GM19240 (cell line): ENCODE measurements at regions not wholly inside any gene's neighbourhood (a gene's known extent, or its start where the extent isn't known, plus 50 kb on each side); places are given as distances from the start of the nearest gene placed in this dataset.
"Not testable (repeated sequence)": the region's sequence is repeated elsewhere in the genome, so short reads cannot be mapped to it uniquely, and the experiment has no call there.

Source experiments
- DNase-seq: peaks from one replicate; pipeline ENCODE4 v3.0.0; 2011; ENCODE audit warnings: low spot score; ENCODE audit not compliant: insufficient read length

DNA sequence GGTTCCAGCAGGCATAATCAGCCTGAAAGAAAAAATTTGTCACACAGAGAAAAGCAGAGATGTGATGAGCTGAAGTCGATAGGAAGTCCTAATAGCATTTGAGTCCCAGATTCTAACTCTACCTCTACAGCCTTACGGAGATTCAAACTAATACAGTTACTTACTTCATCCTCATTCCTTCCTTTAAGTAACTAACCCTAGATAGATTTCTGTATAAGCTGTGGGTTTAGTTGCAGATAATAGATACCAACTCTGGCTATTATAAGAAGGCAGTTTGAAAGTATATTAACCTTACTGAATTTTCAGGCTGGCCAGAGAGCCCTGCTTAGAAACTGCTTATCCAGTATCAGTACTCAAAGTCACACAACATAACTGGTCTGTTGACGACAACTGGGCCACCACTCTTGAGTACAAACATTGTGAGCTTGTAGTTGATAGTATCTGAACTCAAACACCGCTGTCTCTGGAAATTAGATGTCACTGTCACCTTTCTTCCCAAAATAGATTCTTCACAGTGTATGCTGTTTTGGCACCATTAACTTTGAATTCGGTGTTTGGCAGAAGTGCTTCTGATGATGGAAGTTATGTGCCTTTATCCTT is 484.3 kb downstream of the DIPK2A start:
- DNase-seq = no peak

GRCh38 chr3:144457758-144458157 is 486.1 kb downstream of the DIPK2A start:
- no peak for DNase-seq

- no peak for DNase-seq
Observed at GRCh38 chr3:144458283-144458682, 486.7 kb downstream of the DIPK2A start.

GRCh38 chr3:144462337-144462736 is 490.7 kb downstream of the DIPK2A start:
- DNase-seq = no peak

DNA sequence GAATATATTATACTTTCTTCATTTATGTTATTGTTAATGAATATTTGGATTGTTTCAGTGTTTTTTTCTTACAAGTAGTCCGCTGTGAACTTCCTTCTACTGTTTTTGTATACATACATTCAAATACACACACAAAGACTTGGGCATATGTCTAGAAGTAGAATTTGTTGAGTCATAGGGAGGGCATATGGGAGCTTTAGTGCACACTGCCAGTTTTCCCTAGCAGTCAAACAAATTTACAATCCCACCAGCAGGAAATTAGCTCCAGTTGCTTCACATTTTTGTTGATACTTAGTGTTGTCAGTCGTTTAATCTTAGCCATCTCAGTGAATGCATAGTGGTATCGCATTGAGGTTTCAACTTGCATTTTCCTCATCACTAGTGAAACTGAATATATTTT is 492.3 kb downstream of the DIPK2A start:
- DNase-seq = no peak

DNA sequence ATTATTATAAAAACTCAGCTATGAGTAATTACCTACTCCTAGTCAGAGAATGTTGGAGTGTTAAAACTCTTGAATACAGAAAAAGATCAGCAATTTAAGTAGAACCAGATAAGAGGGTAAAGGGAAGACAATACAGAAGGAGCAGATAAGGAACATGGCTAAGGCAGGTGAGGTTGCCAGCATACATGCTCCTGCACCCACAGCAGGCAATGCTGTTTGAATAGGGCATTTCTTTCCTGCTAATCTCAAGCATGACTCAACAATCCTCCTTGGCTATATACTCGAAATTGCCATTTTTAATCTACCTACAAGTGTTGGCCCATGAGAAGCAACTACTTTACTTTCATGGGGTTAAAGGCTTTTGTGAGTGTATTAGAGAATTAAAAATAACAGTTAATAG is 494.5 kb downstream of the DIPK2A start:
- no peak for DNase-seq

- DNase-seq = no peak
Observed at GRCh38 chr3:144466540-144466939, 494.9 kb downstream of the DIPK2A start.

DNA sequence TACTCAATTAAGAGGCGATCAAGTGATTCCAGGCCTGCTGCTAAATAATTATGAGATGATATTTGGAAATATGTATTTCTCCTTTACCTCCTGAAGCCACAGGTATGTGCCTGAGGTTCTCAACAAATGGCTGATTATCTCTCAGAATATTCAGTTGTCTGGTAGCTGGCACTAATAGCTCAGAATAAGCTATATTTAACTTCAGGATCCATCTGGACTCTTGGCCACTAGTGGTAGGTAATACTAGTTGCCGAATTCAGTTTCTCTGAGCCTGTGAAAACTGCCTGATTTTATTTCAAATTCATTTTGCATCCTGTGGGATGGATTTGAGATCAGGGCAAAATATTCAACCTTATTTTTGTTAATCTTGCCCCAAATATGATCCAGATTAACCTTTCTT is 499.0 kb downstream of the DIPK2A start:
- no peak for DNase-seq

DNA sequence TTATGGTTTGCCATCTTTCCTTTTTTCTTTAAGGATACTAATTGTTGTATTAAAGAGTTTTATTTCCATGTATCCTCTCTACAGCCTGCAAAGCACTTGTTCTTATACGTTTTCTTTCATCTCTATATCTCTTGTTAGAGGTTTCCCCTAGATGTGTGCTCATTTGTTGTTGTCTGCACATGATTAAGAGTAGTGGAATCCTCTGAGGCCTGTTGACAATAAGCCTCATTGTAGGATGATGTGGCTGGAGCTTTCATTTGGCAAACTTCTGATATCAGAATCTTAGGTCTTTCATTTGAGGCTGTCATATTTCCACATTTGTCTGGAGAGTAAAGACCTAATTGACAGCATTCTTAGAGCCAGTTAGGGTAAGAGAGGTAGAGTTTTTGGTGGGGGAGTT is 506.0 kb downstream of the DIPK2A start:
- DNase-seq = no peak

DNA sequence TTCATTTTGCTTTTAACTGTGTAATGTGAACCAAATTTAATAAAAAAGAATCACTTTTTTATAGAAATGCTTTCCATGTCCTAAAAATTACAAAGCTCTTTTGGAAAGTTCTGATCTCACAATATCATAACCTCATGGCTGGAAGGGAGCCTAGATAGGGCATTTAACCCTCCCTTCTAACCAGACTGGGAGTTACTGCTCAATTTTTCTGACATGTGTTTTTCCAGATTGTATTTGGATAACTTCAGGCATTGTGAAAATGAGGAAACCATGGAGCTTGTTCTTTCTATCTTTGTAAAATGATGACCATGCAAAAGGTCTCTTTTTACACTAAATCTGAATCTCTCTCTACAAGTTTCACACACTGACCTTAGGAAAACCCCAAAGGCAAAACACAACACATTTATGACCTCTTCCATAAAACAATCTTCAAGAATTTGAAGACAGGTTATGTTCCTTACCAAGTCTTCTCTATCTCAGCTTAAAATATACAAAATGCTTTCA is 508.8 kb downstream of the DIPK2A start:
- DNase-seq = no peak

DNA sequence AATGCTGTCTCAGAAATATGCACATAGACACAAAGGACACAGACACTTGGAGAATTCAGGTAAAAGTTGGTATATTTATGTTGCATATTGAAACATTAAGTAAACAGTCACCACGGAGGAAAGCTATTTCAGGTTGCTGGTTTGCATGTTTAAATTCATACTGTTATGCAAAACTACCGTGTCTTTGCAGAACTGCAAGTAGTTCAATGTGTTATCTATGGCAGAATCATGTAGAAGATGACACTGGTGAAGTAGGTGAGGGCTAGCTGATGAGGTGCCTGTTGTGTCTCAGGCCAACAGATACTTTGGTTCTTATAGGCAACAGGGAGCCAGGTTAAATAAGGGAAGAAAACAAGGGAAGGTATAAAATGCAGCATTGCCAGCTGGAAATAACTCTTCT is 511.3 kb downstream of the DIPK2A start:
- DNase-seq = no peak

- DNase-seq = no peak
Observed at GRCh38 chr3:144487011-144487410, 515.4 kb downstream of the DIPK2A start.

DNA sequence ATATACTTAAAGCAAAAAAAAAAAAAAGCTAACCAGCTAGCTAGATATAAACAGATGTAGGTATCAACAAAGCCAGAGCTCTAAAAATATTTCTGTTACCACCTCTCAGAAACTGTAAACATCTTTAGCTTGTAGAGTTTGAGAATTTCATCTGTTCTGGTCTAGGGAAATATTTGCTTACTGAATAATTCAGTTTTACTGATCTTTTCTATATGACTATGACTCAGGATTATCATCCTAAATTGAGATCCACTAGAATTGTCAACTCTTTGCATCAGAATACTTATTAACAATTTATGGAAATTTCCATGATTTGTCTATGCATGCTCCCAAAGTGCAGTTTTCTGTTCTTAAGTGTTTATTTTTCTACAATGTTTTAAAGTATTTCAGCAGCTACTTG is 517.3 kb downstream of the DIPK2A start:
- DNase-seq = no peak

- no peak for DNase-seq
Observed at GRCh38 chr3:144491333-144491732, 519.7 kb downstream of the DIPK2A start.

DNA sequence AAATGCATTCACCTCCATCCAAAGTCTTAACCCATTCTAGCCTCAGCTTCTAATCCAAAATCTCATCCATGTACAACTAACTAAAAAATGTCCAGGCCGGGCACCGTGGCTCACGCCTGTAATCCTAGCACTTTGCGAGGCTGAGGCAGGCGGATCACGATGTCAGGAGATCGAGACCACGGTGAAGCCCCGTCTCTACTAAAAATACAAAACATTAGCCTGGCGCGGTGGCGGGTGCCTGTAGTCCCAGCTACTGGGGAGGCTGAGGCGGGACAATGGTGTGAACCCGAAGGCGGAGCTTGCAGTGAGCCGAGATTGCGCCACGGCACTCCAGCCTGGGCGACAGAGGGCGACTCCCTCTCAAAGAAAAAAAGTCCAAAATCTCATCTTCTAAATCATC is 523.0 kb downstream of the DIPK2A start:
- DNase-seq = not testable (repeated sequence)

GRCh38 chr3:144496141-144496835 is 524.7 kb downstream of the DIPK2A start:
- DNase-seq = no peak

- no peak for DNase-seq
Observed at GRCh38 chr3:144497452-144497851, 525.8 kb downstream of the DIPK2A start.

- DNase-seq = no peak
Observed at GRCh38 chr3:144499001-144499930, 527.6 kb downstream of the DIPK2A start.

GRCh38 chr3:144501467-144501866 is 529.8 kb downstream of the DIPK2A start:
- DNase-seq = no peak

- no peak for DNase-seq
Observed at GRCh38 chr3:144502402-144502801, 530.8 kb downstream of the DIPK2A start.

DNA sequence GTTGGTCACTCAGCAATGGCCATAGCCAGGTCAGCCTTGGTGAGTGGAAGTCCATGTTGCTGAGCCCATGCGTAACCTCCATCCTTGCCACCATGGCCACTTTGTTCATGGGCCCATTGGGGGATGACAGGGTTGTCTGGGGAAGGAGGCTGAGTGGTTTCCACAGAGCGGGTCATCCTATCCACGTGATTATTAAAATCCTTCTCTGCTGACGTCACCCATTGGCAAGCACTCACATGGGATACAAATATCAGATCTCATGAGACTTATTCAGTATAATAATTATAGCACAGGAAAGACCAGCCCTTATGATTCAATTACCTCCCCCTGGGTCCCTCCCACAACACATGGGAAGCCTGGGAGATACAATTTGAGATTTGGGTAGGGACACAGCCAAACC is 534.8 kb downstream of the DIPK2A start:
- DNase-seq = not testable (repeated sequence)

DNA sequence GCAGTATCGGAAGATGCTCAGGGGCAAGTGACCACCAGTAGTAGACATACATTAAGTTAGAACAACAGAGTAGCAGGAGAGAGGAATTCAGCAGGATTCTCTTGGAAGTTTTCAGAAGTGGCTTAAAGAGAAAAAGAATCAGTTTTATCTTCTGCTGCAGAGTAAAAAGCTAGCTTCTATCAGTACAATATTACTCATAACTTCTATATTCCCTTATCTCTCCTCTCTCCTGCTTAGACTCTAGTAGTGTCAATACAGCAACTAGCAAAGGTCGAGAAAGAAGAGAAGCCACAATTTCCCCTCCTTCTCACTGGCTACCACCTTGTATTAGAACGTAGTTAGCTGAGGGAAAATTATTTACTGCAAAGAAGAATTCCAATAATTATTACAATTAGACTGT is 539.7 kb downstream of the DIPK2A start:
- no peak for DNase-seq
